A204.1 (cell line): ENCODE measurements at regions not wholly inside any gene's neighbourhood (a gene's known extent, or its start where the extent isn't known, plus 50 kb on each side); places are given as distances from the start of the nearest gene placed in this dataset.

Source experiments
- FAIRE-seq: peaks from 2 replicates; lab custom pipeline; 2012; peaks lifted over from hg19 to GRCh38; lab: Jason Lieb, UNC

DNA sequence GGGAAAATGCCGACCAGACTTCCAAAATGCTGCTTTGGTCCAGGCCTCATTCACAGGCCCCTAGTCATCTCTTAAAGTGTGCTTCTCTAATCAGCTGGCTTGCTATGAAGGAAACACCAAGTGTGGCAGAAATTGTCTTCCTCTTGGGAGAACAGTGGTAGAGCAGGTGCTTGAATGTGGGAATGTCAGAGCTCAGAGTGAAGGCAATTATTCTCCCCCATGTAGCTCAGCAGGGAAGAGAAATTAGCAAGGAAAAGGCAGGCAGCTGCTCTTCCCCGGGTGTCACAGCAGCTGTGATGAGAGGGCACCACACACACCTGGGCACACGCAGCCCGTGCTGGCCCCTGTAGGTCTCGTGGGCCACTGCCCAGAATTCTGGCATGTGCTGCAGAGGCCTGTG, 358.5 kb downstream of the WDR72 start:
- FAIRE-seq: no peak

DNA sequence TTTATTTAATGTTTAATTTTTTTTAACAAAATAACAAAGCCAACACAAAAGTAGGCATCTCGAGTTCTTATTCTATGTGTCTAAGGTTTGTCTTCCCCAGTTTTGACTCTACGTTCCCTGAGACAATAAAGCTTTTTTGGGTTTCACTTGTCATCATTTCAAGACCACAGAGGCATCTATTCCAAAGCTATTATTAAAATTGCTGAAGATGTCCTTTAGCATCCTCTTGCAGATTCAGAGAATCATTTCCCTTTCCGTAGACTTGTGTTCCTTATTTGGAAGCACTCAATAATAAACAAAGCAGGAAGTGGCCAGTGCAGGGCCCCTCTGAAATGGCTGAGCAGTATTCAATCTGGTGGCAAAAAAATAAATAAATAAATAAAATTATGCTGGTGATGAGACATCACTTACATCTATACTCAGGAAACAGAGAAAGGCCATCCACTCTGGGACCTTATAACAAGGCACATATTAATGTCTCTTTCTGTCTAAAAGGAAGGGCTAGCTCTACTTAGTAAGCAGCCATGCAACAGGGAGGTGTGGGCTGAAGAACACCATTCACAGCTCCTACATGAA, 362.3 kb downstream of the WDR72 start:
- FAIRE-seq: no peak

DNA sequence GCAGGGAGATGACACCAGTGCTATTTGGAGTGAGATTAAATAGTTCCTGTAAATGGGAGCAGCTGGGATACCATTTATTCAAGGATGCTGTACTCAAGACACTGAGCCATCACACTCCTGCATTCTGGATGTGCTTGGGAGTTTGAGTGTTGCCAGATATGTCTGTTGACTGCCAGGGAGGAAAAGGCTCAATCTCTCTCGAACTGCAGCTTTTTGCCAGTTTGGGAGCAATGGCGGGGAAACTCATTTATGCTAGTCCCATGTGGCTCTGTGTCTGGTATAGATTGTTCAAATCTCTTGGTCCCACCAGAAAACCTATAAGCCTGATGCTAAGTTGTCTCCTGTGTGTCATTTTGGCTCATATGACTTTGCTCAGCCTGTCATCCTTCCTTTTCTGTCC, 363.6 kb downstream of the WDR72 start:
- no peak for FAIRE-seq

DNA sequence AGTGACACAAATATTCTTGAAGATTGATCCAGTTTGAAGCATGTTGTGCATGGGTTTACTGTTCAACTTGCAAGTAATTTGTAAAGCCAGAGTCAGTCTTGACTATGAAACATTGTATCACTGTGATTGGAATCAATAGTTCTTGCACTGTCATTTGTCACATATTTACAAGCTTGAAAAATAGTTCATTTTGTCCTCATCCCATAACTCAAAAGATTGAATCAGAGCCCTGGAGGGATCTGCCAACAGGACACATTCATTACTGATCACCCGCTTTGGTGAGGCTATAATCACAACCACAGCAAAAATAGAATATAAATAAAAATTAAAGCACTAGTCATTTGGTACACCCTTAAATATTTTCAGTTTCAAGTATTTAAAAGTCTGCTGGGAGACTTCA, 368.9 kb downstream of the WDR72 start:
- no peak for FAIRE-seq

DNA sequence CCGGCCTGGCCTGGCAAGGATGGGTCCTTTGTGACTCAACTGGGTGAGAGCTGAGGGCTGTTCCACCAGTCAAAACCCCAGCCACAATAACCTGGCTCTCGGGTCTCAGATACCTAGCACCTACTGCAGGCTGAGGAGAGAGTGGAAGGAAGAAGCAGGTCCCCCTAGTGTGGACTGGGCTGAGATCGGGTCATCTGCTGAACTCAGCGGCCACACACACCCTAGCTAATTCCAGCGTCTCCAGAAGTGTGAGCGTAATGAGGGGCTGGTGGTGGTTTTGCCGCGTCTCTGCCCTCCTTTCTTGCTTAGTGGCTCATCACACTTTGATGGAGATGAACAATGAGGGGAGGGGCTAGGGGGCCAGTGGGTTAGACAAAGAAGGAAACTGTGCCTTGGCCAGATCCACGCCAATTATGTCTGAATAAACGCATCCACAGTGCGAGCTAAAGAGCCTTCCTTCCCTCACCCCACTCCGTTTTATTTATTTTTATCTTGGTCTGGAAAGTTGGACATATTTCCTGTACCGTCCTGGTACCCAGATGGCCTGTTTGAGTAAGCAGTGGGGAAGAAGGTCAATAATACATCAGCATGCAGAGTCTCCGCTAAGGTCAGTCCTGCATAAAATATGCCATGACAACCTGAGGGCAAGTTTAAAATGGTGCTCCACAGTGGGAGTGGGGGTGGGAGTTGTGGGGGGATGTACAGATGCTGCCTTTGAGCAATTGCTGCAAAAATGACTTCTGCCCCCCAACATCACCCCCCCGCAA, 370.0 kb downstream of the WDR72 start:
- no peak for FAIRE-seq

DNA sequence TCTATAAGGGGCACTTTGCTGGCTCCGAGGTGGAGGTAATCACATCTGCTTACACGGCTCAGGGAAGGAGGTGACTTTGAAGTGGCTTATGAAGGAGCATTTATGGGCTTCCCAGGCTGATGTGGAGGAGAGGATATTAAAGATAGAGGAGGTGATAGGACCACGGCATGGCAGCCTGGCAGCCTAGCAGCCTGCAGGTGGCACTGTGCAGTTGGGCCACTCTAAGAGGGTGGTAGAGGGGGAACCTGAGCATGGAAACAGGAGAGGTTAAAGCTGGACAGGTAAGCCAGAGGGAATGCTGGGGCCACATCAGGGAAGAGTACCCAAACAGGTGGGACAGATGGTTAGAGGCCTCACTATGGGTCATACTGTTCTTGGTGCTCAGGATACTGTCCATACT, 375.0 kb downstream of the WDR72 start:
- FAIRE-seq: no peak

DNA sequence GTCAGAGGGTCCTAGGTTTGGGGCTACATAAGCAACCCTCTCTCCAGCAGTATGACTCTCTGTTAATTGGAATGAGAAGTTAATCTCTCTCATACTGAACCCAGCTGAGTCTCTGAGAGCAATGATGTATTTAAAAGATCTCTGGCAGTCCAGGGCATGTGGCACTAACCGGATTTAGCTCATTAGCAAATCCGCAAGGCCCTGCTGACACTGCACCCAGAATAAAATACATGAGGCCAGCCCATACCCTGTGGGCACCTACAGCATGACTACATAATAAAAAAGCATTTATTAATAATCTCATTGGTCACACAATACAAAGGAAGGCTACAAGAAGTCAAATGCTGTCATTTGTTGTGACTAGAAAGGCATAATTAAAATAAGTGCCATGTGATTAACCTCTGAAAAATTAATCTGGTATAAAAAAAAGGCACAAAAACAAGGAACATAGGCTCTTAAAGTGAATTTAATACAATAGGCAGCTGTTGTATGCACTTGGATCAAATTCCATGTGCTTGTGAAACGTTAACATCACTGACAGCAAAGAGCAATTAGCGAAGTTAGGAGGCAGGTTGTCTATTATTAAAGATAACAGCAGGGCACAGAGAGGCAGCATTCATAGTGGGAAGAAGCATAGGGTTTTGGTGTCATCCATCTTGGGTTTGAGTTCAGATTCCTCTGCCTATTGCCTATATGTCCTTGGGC, 381.2 kb downstream of the WDR72 start:
- no peak for FAIRE-seq

DNA sequence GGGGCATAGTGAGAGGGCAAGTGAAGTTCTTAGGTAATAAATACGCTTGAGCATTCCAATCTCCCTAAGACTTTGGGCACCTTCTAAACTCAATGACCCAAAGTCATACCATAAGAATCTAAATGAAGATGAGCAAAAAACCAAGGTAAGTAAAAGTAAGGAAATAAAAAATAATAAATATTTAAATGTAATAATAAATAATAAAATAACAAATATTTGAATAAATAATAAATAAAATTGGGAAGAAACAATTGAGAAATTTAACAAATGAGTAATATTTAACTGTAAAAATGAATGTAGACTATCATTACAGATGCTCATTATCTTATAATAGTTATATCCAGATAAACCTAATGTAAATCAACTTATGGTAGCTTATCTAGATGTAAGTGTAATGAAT, 391.7 kb downstream of the WDR72 start:
- FAIRE-seq: peak; percentile 55

DNA sequence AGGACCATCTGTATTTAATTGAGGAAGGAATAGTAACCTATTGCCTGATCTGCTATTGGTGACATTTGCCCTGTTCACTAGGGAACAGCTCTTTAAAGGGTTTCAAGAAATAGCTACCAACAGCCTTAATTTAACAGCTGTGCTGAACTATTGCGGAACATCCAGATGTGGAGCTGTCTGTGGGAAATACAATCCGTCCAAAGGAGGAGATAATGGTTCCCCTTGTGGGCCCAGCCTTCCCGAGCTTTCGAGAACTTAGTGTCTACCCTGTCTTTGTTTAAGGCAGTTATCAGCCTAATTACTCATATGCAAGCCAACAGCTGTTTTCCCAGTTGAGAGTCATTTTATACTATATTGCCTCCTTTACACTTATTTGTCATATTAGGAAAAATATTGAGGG, 398.6 kb downstream of the WDR72 start:
- FAIRE-seq: no peak

DNA sequence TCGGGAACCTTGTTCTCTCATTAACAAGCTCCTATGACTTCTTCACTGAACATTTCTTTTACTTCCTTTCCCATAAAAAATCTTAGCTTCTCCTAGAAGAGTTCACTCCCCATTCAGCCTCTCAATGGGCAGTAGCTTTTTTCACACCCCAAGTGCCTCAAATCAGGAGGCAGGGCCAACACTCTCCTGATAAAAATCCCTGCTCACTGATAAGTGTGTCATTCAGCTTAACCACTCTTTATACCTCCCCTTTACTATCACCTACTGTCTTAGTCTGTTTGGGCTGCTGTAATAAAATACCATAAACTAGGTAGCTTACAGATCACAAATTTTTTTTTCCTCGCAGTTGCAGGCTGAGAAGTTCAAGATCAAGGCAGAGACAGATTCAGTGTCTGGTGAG, 400.4 kb downstream of the WDR72 start:
- FAIRE-seq: no peak

DNA sequence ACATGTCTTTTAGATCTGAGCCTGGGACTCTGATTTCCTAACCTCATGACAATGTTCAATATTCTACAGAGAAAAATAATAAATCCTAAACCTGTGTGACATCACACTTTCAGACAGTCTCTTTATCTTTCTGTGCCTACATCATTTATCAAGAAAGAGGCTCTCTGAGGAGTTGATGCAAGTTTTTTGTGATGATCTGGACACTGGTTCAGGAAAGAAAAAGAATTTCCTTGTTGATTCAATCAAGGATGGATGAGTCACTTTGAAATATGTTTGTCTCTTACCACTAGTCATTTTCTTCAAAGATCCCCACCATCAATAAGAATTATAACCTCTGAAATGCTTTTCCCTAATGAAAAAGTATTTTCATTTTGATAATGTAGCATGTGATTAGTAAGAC, 404.6 kb downstream of the WDR72 start:
- FAIRE-seq: no peak

DNA sequence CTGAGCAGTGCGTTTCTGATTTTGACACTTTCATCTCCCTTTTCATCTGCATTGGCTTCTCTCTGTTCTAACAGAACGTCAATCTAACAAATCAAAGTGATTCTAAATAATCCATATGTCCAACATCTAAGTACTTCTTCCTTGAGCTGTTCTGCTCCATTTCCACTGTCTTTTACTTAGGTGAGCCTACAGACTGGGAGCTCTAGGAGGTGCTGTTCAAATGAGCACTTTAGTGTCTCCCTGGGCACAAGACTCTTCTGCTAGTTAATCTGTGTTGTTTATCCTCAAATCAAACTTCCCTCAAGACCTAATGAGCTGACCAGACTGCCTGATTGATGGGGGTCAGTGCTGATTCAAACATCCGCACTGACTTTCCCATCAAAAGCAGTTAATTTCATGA, 408.1 kb downstream of the WDR72 start:
- no peak for FAIRE-seq

DNA sequence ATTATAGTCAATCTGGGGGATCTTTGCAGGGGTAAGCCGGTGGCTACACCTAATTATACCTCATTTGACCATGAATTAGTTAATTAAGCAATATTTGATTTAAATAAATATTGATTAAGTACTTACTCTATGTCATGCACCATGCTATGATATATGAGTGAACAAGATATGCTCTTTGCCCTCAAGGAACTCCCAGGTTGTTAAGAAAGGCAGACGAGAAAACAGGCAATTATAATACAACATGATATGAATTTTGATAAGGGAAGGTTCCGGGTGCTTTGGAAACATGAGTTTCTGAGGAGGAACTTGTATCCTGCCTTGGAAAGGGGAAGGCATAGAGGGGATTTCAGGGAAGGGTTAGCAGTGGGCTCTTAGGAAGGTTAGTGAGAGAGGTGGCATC, 412.9 kb downstream of the WDR72 start:
- no peak for FAIRE-seq

DNA sequence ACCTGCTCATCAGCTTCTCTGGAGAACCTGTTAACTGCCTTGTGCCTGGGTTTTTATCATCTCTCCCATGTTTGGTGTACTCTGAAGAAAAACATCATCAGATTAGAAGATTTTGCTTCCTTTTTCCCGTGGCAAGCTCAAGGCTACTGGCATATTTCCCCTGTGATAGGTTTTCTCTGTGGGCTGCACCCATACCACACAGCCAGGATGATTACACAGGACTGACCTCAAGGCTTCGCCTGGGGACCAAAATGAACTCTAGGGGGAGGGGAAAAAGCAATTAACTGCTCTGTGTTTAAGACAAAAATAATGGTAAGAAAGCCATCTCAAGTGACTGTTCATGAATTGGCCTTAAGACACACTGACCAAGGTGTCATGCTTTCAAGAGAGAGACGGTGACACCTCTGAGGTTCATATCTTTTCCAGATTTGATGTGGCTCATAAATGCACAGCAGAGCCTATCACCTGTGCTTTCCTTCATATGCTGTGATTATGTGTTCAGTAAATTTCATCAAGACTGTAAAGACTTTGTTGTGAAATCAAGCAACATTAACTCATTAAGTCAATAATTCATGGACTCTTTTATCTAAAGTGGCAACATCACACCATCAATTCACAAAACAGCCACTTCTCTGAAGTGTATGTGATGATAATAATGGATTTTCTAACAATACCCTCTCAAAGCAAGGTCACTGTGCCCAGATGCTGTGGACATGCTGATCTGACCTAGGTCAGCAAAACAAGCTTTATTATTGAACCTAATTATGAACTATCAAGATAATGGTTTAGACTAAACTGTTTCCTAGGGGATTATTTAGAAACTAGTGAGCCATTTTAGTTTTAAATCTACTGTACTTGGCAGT, 427.9 kb downstream of the WDR72 start:
- FAIRE-seq: no peak

DNA sequence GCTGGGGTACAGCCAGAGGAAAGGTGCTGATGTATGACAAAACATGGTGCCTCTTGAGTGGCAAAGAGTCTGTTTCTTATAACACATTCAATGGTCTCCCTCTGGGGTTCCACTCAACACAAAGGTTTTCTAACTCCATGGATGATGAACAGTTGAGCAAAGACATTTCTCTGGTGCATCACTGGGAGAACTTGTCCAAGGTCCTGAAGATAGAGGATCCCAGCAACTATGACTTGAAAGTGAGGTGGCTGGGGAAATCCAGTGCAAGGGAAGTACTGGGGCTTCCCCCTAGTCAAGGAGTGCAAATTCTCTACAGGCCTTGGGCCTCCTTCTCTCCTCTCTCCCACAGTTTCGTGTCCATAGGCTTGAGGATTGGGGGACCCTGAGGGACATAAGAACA, 431.1 kb downstream of the WDR72 start:
- FAIRE-seq: no peak

DNA sequence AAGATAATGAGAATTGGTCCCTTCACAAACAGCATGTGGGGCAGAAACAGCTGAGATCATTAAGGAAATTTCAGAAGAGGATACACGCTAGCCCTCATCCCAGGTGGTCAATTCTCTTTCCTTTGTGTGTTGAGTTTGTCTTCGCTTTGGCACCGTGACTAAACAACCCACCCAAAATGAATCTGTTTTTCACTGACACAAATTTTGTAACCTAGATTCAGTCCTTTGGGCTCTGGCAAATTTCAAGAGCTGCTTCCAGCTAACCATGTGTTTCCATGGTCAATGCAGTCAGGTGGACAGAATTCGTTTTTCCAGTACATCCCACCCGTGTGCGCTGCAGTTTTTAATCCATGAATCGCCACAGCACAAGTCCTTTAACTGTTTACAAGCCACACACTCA, 435.4 kb downstream of the WDR72 start:
- FAIRE-seq: no peak

DNA sequence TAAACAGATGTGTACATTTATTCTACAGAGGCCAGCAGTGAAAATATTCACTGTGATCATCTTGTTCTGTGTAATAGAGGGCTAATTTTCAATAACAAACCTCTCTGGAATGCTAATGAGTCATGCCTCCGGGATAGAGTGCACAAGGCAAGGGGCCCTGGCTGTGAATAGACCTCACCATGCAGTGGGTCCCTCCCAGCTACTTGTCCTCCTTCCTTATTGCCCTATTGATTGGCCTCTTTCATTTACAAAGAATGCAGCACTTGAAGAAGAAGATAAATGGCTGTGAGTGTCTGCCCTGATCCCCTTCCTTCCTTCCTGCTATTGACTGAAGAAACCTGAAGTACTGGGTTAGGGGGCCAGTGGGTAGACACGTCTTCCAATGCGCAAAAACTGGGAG, 436.3 kb downstream of the WDR72 start:
- no peak for FAIRE-seq

DNA sequence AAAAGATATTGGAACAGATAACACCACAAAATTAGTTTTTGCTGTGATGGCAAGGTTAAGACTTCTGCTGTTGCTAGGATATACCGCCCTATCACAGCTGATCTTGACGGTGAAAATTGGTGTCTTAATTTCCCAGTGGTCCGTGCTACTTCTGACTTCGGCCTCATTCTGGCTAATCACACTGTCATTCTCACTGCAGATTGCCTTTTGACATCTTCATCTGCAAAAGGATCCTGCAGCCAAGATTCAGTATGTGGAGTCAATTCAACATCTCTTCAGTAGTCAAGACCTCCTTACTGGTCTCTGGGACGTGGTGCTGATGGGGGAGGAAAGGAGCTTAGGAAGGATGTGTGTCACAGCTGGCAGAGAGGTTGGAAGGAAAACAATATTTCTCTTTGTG, 438.6 kb downstream of the WDR72 start:
- no peak for FAIRE-seq

DNA sequence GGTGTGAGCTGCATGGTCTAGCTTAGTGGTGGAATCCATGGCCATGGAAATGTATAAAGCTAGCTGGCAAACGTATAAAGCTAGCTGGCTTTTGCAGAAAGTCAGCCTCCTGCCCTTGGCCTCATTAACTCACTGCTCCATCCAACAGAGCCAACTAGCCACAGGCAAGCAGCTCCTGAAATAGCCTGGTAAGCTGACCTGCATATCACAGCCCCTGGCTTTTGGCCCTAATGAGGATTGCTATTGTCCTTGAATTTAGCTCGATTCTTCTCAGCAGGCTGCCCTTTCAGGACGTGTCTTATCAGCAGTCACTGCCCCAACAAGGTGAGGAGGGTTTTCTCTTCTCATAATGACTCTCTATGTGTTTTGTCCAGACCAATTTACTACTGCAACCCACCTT, 446.8 kb downstream of the WDR72 start:
- no peak for FAIRE-seq

DNA sequence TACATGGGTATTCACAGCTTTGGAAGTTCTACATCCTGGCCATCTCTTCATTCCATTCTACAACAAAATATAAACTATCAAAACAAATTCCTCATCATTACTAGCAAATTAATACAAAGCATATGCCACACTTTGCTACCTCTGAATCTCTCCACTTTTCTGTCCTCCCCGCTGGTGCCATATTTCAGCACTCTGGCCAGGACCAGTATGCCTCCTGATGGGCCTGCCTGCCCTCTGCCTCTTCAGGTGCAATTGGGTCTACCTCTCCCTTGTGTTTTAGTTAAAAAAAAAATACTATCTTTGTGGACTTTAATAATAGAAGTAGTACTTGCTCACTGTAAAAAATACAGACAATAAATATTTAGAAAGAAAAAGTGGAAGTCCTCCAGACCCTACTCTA, 448.8 kb downstream of the WDR72 start:
- no peak for FAIRE-seq

DNA sequence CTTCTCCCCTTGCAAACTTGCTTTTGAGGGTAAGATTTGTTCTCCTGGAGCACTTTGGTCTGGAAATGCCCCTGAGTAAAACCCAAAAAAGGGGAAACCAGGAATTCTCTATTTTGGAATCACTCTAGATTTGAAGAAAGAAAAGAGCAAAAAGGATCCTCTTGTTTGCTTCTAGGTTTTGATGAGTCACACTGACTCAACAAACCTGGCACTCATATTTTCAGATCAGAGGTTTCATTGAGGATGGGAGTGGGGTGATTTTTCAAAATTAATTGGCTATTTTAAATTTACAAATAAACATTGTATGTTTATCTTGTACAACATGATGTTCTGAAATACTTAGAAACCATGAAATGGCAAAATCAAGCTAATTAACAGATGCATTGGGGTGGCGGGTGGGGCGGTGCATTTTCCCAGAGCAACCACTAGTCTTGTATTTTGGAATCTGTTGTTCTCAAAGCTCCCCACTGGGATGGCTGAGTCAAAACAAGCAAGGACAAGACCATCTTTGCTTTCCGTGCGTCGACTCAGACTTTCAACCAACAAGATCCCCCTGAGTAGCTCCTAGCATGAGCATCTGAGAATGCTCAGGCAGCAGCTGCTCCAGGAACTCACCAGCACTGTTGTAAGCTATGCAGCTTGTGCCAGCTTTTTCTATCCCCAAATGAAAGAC, 451.4 kb downstream of the WDR72 start:
- FAIRE-seq: no peak

DNA sequence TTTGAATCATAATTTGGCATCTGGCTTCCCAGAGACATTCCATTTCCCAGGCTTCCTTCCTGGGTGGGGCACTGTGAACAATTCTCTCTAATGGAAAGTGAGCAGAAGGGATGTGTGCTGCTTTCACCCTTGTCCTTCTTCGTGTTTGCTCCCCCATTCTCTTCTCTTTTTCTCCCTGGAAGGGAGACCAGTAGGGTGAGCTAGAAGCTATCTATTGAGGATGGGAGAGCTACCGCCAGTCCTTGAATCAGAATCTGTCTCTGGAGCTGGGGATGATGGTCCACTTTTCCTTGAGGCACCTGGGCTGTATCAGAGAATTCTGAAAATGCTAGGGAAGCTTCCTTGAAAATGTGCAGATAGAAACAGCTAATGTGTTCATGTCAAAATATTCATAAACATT, 453.9 kb downstream of the WDR72 start:
- FAIRE-seq: no peak
